ENCODE measurements at regions not wholly inside any gene's neighbourhood (a gene's known extent, or its start where the extent isn't known, plus 50 kb on each side); places are given as distances from the start of the nearest gene placed in this dataset.

GRCh38 chr10:112087953-112088456 lies 95.6 kb downstream of the GPAM start:
- H3K4me1 ChIP-seq (replicated peaks in 1 of 2), result no peaks in the 10 kb centered on the region
- 53 to 87% (median 78%) methylated on average over 9 to 10 of the region's 10 CpGs for WGBS, 4 donors
- no peak for DNase-seq
- H3K4me3 ChIP-seq, result no peak overlapping the region
- no peak for TF ChIP-seq POLR2A (IDR thresholded peaks at IDR 0.05)
- TF ChIP-seq, protein P1, sequence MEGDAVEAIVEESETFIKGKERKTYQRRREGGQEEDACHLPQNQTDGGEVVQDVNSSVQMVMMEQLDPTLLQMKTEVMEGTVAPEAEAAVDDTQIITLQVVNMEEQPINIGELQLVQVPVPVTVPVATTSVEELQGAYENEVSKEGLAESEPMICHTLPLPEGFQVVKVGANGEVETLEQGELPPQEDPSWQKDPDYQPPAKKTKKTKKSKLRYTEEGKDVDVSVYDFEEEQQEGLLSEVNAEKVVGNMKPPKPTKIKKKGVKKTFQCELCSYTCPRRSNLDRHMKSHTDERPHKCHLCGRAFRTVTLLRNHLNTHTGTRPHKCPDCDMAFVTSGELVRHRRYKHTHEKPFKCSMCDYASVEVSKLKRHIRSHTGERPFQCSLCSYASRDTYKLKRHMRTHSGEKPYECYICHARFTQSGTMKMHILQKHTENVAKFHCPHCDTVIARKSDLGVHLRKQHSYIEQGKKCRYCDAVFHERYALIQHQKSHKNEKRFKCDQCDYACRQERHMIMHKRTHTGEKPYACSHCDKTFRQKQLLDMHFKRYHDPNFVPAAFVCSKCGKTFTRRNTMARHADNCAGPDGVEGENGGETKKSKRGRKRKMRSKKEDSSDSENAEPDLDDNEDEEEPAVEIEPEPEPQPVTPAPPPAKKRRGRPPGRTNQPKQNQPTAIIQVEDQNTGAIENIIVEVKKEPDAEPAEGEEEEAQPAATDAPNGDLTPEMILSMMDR (IDR thresholded peaks at IDR 0.05), result no peak
- H3K27me3 ChIP-seq, result no peaks in the 10 kb centered on the region
- intact Hi-C loops (cut with DNase I), result no loop called here
- no peaks in the 10 kb centered on the region for H3K9me3 ChIP-seq (replicated peaks in 1 of 3)
- no peak overlapping the region for H3K27ac ChIP-seq
- H3K36me3 ChIP-seq (replicated peaks in 1 of 2), result no peaks in the 10 kb centered on the region

DNA sequence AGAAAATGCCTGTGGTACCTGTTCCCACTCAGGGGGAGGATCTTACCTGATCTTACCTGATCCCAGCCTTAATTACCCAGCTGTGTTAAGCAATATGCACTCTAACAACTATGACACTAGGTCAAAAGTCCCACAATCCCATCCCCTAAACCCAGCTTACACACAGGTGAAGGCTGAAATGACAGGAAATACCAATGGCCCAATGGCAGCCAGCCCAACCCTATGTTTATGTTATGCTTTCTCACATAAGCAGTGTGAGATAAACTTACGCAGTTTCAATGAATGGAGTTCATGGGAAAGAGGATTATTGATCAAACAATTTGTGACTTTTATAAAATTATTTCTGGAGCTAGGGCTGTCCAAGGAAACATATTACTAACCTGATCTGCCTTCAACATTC lies 91.9 kb downstream of the GPAM start:
- TF ChIP-seq POLR2A (IDR thresholded peaks at IDR 0.05), result no peak
- TF ChIP-seq, protein P1 (IDR thresholded peaks at IDR 0.05), result no peak
- 90 to 97% (median 95%) methylated on average over 1 of the region's 1 CpG for WGBS, 4 donors
- Histone ChIP-seq H3K4me1 (replicated peaks in 1 of 2) (no peaks in the 10 kb centered on the region), H3K27me3 (no peaks in the 10 kb centered on the region), H3K4me3 (no peak overlapping the region), H3K27ac (no peak overlapping the region), H3K9me3 (replicated peaks in 1 of 3) (no peaks in the 10 kb centered on the region), H3K36me3 (replicated peaks in 1 of 2) (no peaks in the 10 kb centered on the region)
- DNase-seq, result no peak
- intact Hi-C loops (cut with DNase I), result no loop called here

GRCh38 chr10:112092519-112092918 lies 91.0 kb downstream of the GPAM start:
- no peak overlapping the region for H3K4me3 ChIP-seq
- no peak for TF ChIP-seq POLR2A (IDR thresholded peaks at IDR 0.05)
- TF ChIP-seq, protein P1 (IDR thresholded peaks at IDR 0.05), result no peak
- no peaks in the 10 kb centered on the region for H3K36me3 ChIP-seq (replicated peaks in 1 of 2)
- H3K27ac ChIP-seq, result no peak overlapping the region
- H3K27me3 ChIP-seq, result no peaks in the 10 kb centered on the region
- DNase-seq, result no peak
- intact Hi-C loops (cut with DNase I), result no loop called here
- no peaks in the 10 kb centered on the region for H3K4me1 ChIP-seq (replicated peaks in 1 of 2)
- 73 to 100% (median 80%) methylated on average over 1 of the region's 1 CpG for WGBS, 4 donors
- H3K9me3 ChIP-seq (replicated peaks in 1 of 3), result no peaks in the 10 kb centered on the region

- no peak for TF ChIP-seq POLR2A (IDR thresholded peaks at IDR 0.05)
- TF ChIP-seq, protein P1 (IDR thresholded peaks at IDR 0.05), result no peak
- Histone ChIP-seq H3K27ac (no peak overlapping the region), H3K4me3 (no peak overlapping the region), H3K27me3 (no peaks in the 10 kb centered on the region), H3K9me3 (replicated peaks in 1 of 3) (no peaks in the 10 kb centered on the region), H3K36me3 (replicated peaks in 1 of 2) (no peaks in the 10 kb centered on the region), H3K4me1 (replicated peaks in 1 of 2) (no peaks in the 10 kb centered on the region)
- DNase-seq, result no peak
- 60 to 87% (median 83%) methylated on average over 3 of the region's 3 CpGs for WGBS, 4 donors
- intact Hi-C loops (cut with DNase I), result no loop called here
Observed at GRCh38 chr10:112094984-112095383, 88.6 kb downstream of the GPAM start.
